IMR-90 (cell line): ENCODE measurements at regions not wholly inside any gene's neighbourhood (a gene's known extent, or its start where the extent isn't known, plus 50 kb on each side); places are given as distances from the start of the nearest gene placed in this dataset.

Experiments
- ATAC-seq: fragments of 200-7000 bp; cut with Tn5 transposase; 2 replicates; pipeline ENCODE4 v1.9.1; 2020; ENCODE audit warnings: low read depth, mild to moderate bottlenecking, moderate library complexity
- BruUV-seq: library from RNA; stranded (reverse); fragments of 400-500 nt; replicated peaks from 2 replicates; lab custom pipeline; 2021; lab: Mats Ljungman, UMichigan
- CTCF ChIA-PET: fragments of 300-600 bp; formaldehyde crosslinking; extraction: SDS; loops from one replicate; lab custom pipeline; 2021; ENCODE audit warnings: antibody characterized with exemption; lab: Yijun Ruan, JAX
- POLR2A ChIA-PET: fragments of 300-600 bp; sonication (Branson Sonifier 250); formaldehyde crosslinking; loops from one replicate; lab custom pipeline; 2022; ENCODE audit warnings: antibody characterized with exemption; ENCODE audit not compliant: unreplicated experiment; lab: Charles Lee
- DNase-seq: peaks from one replicate; pipeline ENCODE4 v3.0.0; 2013
- H2AFZ ChIP-seq: replicated peaks from 2 replicates; pipeline ENCODE3; 2013; ENCODE audit warnings: low read length, mild to moderate bottlenecking; ENCODE audit not compliant: poor library complexity
- H2AK5ac ChIP-seq: 2 replicates; pipeline ENCODE4 v1.6.1; 2013; ENCODE audit warnings: low read depth, low read length, inconsistent platforms
- H2AK9ac ChIP-seq: replicated peaks from 2 replicates; pipeline ENCODE3; 2013; ENCODE audit warnings: mild to moderate bottlenecking, low read depth, low read length, moderate library complexity; ENCODE audit not compliant: poor library complexity
- H2BK120ac ChIP-seq: 2 replicates; pipeline ENCODE4 v1.6.1; 2013; ENCODE audit warnings: low read depth, low read length, inconsistent platforms
- H2BK15ac ChIP-seq: 3 replicates; pipeline ENCODE4 v1.6.1; 2013; ENCODE audit warnings: low read depth, low read length, inconsistent platforms
- H2BK20ac ChIP-seq: 2 replicates; pipeline ENCODE4 v1.6.1; 2013; ENCODE audit warnings: low read depth, mild to moderate bottlenecking, inconsistent platforms, low read length, moderate library complexity
- H2BK5ac ChIP-seq: 2 replicates; pipeline ENCODE4 v1.6.1; 2013; ENCODE audit warnings: mild to moderate bottlenecking, low read depth, low read length, inconsistent platforms; ENCODE audit not compliant: poor library complexity, severe bottlenecking
- H3K14ac ChIP-seq: replicated peaks from 2 replicates; pipeline ENCODE4 v1.6.1; 2013; ENCODE audit warnings: low read depth, low read length, inconsistent platforms
- H3K18ac ChIP-seq: 2 replicates; pipeline ENCODE4 v1.6.1; 2013; ENCODE audit warnings: low read depth, low read length, control low read depth
- H3K23ac ChIP-seq: 2 replicates; pipeline ENCODE4 v1.6.1; 2013; ENCODE audit warnings: low read depth, low read length, inconsistent platforms
- H3K27ac ChIP-seq: 2 replicates; pipeline ENCODE4 v1.5.1; 2013; ENCODE audit warnings: mild to moderate bottlenecking, control low read depth, low read length; ENCODE audit not compliant: insufficient read depth
- H3K27me3 ChIP-seq: 2 replicates; pipeline ENCODE4 v1.6.1; 2013; ENCODE audit warnings: low read length; ENCODE audit not compliant: control insufficient read depth, insufficient read depth
- H3K36me3 ChIP-seq: 2 replicates; pipeline ENCODE4 v1.6.1; 2013; ENCODE audit warnings: low read length, mixed read lengths; ENCODE audit not compliant: control insufficient read depth, insufficient read depth
- H3K4ac ChIP-seq: 2 replicates; pipeline ENCODE4 v1.6.1; 2013; ENCODE audit warnings: low read depth, low read length, inconsistent platforms
- H3K4me1 ChIP-seq: 2 replicates; pipeline ENCODE4 v1.6.1; 2013; ENCODE audit warnings: low read length, mixed read lengths; ENCODE audit not compliant: control insufficient read depth, insufficient read depth
- H3K4me2 ChIP-seq: 2 replicates; pipeline ENCODE4 v1.6.1; 2013; ENCODE audit warnings: low read depth, mild to moderate bottlenecking, control low read depth, low read length, moderate library complexity
- H3K4me3 ChIP-seq: 2 replicates; pipeline ENCODE4 v1.5.1; 2013; ENCODE audit warnings: low read depth, mild to moderate bottlenecking, control low read depth, low read length, moderate library complexity; ENCODE audit not compliant: insufficient read depth
- H3K56ac ChIP-seq: 2 replicates; pipeline ENCODE4 v1.6.1; 2013; ENCODE audit warnings: low read length, inconsistent platforms; ENCODE audit not compliant: insufficient read depth; ENCODE audit errors: extremely low read depth
- H3K79me1 ChIP-seq, 2 experiments: 2 replicates each; pipeline ENCODE4 v1.6.1; 2013; ENCODE audit warnings: low read length in 2 of 2, inconsistent platforms in 1 of 2, low read depth in 1 of 2
- H3K9ac ChIP-seq: 2 replicates; pipeline ENCODE4 v1.6.1; 2013; ENCODE audit warnings: low read depth, low read length, control low read depth
- H3K9me1 ChIP-seq: 2 replicates; pipeline ENCODE4 v1.6.1; 2013; ENCODE audit warnings: low read length, inconsistent platforms; ENCODE audit not compliant: insufficient read depth
- H3K9me3 ChIP-seq: 2 replicates; pipeline ENCODE4 v1.6.1; 2013; ENCODE audit warnings: low read length; ENCODE audit not compliant: control insufficient read depth, insufficient read depth
- H4K20me1 ChIP-seq: 2 replicates; pipeline ENCODE4 v1.6.1; 2013; ENCODE audit warnings: low read length, inconsistent platforms; ENCODE audit not compliant: insufficient read depth
- H4K5ac ChIP-seq: 2 replicates; pipeline ENCODE4 v1.6.1; 2013; ENCODE audit warnings: mild to moderate bottlenecking, low read depth, low read length, control low read depth
- H4K8ac ChIP-seq, 2 experiments: 2 replicates each; pipeline ENCODE4 v1.6.1; 2013; ENCODE audit warnings: low read depth in 2 of 2, low read length in 2 of 2, control low read depth in 1 of 2, inconsistent platforms in 1 of 2
- H4K91ac ChIP-seq: 2 replicates; pipeline ENCODE4 v1.6.1; 2013; ENCODE audit warnings: low read depth, low read length, inconsistent platforms; ENCODE audit not compliant: insufficient read depth
- BHLHE40 ChIP-seq: fragments of 150-350 bp; IDR thresholded peaks from 2 replicates; pipeline ENCODE4 v1.6.1; 2016; ENCODE audit warnings: mild to moderate bottlenecking, low read depth, low read length
- MAZ ChIP-seq: IDR thresholded peaks from 2 replicates; pipeline ENCODE4 v1.6.1; 2012; ENCODE audit warnings: low read depth, mild to moderate bottlenecking, low read length, improper control_type of control experiment, moderate library complexity, borderline replicate concordance
- WGBS, 2 experiments: methylation state at CpG; one replicate each; pipeline versions ENCODE4 v1.1.5 to v1.1.7; 2013; ENCODE audit warnings: missing lambda C conversion rate in 2 of 2; ENCODE audit not compliant: insufficient read length in 1 of 2; ENCODE audit errors: extremely low coverage in 2 of 2; 5-methylcytosine and 5-hydroxymethylcytosine counted together
- dilution Hi-C: fragments of 300-500 bp; cut with HindIII; formaldehyde crosslinking; loops from one replicate; pipeline ENCODE4 v1.14.3; 2018; ENCODE audit warnings: low sequenced_read_pairs; ENCODE audit not compliant: unreplicated experiment
- in situ Hi-C: fragments of 300-500 bp; cut with MboI; formaldehyde crosslinking; loops from 3 replicates; pipeline ENCODE4 v1.14.3; 2019; ENCODE audit warnings: low sequenced_read_pairs, inconsistent platforms, mixed read lengths
- intact Hi-C: fragments of 100-400 bp; cut with micrococcal nuclease; formaldehyde crosslinking; loops from 2 replicates; pipeline ENCODE4 v1.10.0; 2022
- TF ChIP-seq, protein P1 (sequence below): conservative IDR thresholded peaks from 2 replicates; pipeline ENCODE4 v1.5.1; 2012; ENCODE audit warnings: mild to moderate bottlenecking, low read depth, low read length, improper control_type of control experiment
- TF ChIP-seq, protein P2 (sequence below): fragments of 150-350 bp; IDR thresholded peaks from 2 replicates; pipeline ENCODE4 v1.6.1; 2017; ENCODE audit warnings: mild to moderate bottlenecking, antibody characterized with exemption, low read length, low read depth
- TF ChIP-seq, protein P3 (sequence below): fragments of 150-350 bp; IDR thresholded peaks from 2 replicates; pipeline ENCODE4 v1.6.1; 2016; ENCODE audit warnings: low read depth, mild to moderate bottlenecking, low read length, moderate library complexity, borderline replicate concordance

DNA sequence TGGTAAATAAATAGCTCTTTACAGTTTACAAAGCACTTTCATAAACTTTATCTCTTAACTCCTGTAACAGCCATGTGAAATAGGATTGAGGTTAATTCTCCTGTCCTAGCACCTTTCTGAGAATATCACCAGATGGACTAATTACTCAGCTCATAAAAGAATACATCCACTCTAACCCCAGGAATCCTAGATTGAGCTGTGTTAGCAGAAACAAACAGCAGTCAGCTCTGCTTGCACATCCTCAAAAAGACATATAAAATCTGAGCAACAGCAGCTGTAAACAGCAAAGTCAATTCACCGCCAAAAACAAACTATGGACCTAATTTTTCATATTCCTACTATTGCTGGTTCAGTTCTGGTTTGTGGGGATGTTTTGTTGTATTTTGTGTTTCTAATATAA, 182.8 kb downstream of the QDPR start:
- H3K56ac ChIP-seq = no peak overlapping the region
- H3K4me3 ChIP-seq = no peak overlapping the region
- no peaks in the 10 kb centered on the region for H3K4me1 ChIP-seq
- no CpG with 5 or more reads among the region's 1 CpG for WGBS, 2 experiments
- H3K4ac ChIP-seq = no peak overlapping the region
- H2BK20ac ChIP-seq = no peak overlapping the region
- H3K4me2 ChIP-seq = no peak overlapping the region
- H2BK5ac ChIP-seq = no peak overlapping the region
- dilution Hi-C loops (no loop called here), intact Hi-C loops (no loop called here), in situ Hi-C loops (loop anchor here (10.0 kb wide), 2 partner anchors 684 to 1044 kb away; no protein-coding TSS in a partner anchor)
- H3K14ac ChIP-seq = no peak overlapping the region
- no peak overlapping the region for H2AFZ ChIP-seq
- no peaks in the 10 kb centered on the region for H4K20me1 ChIP-seq
- H4K8ac ChIP-seq = no peak overlapping the region
- BruUV-seq = no TSS peak
- no peak overlapping the region for H3K9ac ChIP-seq
- TF ChIP-seq, protein P1, sequence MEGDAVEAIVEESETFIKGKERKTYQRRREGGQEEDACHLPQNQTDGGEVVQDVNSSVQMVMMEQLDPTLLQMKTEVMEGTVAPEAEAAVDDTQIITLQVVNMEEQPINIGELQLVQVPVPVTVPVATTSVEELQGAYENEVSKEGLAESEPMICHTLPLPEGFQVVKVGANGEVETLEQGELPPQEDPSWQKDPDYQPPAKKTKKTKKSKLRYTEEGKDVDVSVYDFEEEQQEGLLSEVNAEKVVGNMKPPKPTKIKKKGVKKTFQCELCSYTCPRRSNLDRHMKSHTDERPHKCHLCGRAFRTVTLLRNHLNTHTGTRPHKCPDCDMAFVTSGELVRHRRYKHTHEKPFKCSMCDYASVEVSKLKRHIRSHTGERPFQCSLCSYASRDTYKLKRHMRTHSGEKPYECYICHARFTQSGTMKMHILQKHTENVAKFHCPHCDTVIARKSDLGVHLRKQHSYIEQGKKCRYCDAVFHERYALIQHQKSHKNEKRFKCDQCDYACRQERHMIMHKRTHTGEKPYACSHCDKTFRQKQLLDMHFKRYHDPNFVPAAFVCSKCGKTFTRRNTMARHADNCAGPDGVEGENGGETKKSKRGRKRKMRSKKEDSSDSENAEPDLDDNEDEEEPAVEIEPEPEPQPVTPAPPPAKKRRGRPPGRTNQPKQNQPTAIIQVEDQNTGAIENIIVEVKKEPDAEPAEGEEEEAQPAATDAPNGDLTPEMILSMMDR = no peak
- TF ChIP-seq, protein P2, sequence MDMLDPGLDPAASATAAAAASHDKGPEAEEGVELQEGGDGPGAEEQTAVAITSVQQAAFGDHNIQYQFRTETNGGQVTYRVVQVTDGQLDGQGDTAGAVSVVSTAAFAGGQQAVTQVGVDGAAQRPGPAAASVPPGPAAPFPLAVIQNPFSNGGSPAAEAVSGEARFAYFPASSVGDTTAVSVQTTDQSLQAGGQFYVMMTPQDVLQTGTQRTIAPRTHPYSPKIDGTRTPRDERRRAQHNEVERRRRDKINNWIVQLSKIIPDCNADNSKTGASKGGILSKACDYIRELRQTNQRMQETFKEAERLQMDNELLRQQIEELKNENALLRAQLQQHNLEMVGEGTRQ = no peak
- no peak for TF ChIP-seq MAZ
- TF ChIP-seq, protein P3, sequence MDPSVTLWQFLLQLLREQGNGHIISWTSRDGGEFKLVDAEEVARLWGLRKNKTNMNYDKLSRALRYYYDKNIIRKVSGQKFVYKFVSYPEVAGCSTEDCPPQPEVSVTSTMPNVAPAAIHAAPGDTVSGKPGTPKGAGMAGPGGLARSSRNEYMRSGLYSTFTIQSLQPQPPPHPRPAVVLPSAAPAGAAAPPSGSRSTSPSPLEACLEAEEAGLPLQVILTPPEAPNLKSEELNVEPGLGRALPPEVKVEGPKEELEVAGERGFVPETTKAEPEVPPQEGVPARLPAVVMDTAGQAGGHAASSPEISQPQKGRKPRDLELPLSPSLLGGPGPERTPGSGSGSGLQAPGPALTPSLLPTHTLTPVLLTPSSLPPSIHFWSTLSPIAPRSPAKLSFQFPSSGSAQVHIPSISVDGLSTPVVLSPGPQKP = no peak
- TF ChIP-seq BHLHE40 = no peak
- no peak for ATAC-seq
- H3K9me1 ChIP-seq = 0 out of 2 replicates have a peak, but pooled peaks cover 3% of the 10 kb centered on the region
- H2BK120ac ChIP-seq = no peak overlapping the region
- no peak overlapping the region for H3K18ac ChIP-seq
- no peak overlapping the region for H4K5ac ChIP-seq
- no peaks in the 10 kb centered on the region for H3K79me1 ChIP-seq
- ChIA-PET POLR2A (no interaction called here), CTCF (no interaction called here)
- H2AK5ac ChIP-seq = no peak overlapping the region
- H3K27ac ChIP-seq = no peak overlapping the region
- no peaks in the 10 kb centered on the region for H3K27me3 ChIP-seq
- H3K9me3 ChIP-seq = no peaks in the 10 kb centered on the region
- no peak overlapping the region for H3K23ac ChIP-seq
- no peak overlapping the region for H2AK9ac ChIP-seq
- DNase-seq = no peak
- H2BK15ac ChIP-seq = no peak overlapping the region
- H4K91ac ChIP-seq = no peak overlapping the region
- no peaks in the 10 kb centered on the region for H3K36me3 ChIP-seq
